Progenitor cell of endocrine pancreas (in vitro differentiated cells): ENCODE measurements at regions not wholly inside any gene's neighbourhood (a gene's known extent, or its start where the extent isn't known, plus 50 kb on each side); places are given as distances from the start of the nearest gene placed in this dataset.
A peak's percentile ranks its signal among the peaks of the same experiment; 100 is the strongest.

Experiments
- DNase-seq: peaks from one replicate; pipeline ENCODE4 v3.0.0; 2021; ENCODE audit warnings: low spot score; ENCODE audit not compliant: unreplicated experiment
- H3K27ac Mint-ChIP-seq: 2 replicates; pipeline ENCODE4 v1.8.0; 2021; ENCODE audit warnings: mild to moderate bottlenecking, moderate library complexity, mixed read lengths
- H3K27me3 Mint-ChIP-seq: 2 replicates; pipeline ENCODE4 v1.8.0; 2021; ENCODE audit warnings: mixed read lengths
- H3K36me3 Mint-ChIP-seq: 2 replicates; pipeline ENCODE4 v1.8.0; 2022; ENCODE audit warnings: mixed read lengths; ENCODE audit not compliant: insufficient read depth
- H3K4me1 Mint-ChIP-seq: 2 replicates; pipeline ENCODE4 v1.8.0; 2021; ENCODE audit warnings: low read depth, mixed read lengths
- H3K4me3 Mint-ChIP-seq: 2 replicates; pipeline ENCODE4 v1.8.0; 2021; ENCODE audit warnings: low read depth, mild to moderate bottlenecking, moderate library complexity, mixed read lengths
- H3K9me3 Mint-ChIP-seq: 2 replicates; pipeline ENCODE4 v1.8.0; 2021; ENCODE audit warnings: low read depth, mixed read lengths
- CTCF ChIP-seq: fragments of 200-600 bp; sonication (generic); IDR thresholded peaks from one replicate; pipeline ENCODE4 v1.5.0; 2021; ENCODE audit warnings: antibody characterized with exemption, mild to moderate bottlenecking; ENCODE audit not compliant: unreplicated experiment

DNA sequence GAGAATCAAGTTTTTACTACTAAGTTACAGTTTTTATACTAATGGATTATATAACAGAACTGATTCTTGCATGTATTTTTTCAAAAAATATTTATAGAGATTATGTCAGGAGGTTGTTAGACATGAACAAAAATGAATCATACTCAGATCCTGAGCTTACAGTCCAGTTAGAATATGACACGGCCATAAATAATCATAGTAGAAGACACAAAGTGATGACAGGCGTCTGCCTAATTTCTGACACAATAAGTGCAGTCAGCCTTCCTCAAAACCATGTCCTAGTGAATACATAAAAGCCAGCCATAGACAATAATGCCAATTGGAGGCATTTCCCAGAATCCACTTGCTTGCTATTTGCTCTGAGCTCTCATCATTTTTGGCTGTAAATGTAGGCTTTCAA, 81.7 kb upstream of the POU1F1 start:
- Mint-ChIP-seq H3K4me3 (no peak overlapping the region), H3K4me1 (peaks cover 10% of the 10 kb centered on the region), H3K36me3 (no peaks in the 10 kb centered on the region), H3K27me3 (no peaks in the 10 kb centered on the region), H3K27ac (no peak overlapping the region), H3K9me3 (no peaks in the 10 kb centered on the region)
- no peak for DNase-seq
- TF ChIP-seq CTCF: no peak

DNA sequence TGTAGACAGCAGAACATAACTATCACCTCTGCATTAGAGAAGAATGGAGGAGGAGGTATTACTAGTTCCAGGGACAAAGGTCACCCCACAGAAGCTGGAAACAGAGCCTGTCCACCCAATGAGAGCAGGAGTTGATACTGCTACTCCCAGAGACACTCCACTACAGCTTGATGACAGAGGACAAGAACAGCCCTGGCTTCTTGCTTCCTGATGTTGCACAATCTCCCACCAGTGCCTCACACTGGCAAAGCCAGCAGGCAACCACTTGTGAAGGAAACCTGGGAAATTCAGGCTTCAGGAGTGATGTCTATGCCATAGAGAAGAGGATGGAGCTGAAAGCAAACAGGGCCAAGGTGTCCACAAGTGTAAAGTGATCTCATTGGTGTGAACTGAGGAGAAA, 78.0 kb upstream of the POU1F1 start:
- no peaks in the 10 kb centered on the region for H3K36me3 Mint-ChIP-seq
- no peak overlapping the region for H3K4me3 Mint-ChIP-seq
- TF ChIP-seq CTCF: no peak
- no peak for DNase-seq
- no peaks in the 10 kb centered on the region for H3K9me3 Mint-ChIP-seq
- peaks cover 16% of the 10 kb centered on the region for H3K4me1 Mint-ChIP-seq
- no peak overlapping the region for H3K27ac Mint-ChIP-seq
- no peaks in the 10 kb centered on the region for H3K27me3 Mint-ChIP-seq

GRCh38 chr3:87351937-87352336, 75.6 kb upstream of the POU1F1 start:
- Mint-ChIP-seq H3K9me3 (no peaks in the 10 kb centered on the region), H3K36me3 (no peaks in the 10 kb centered on the region), H3K27ac (no peak overlapping the region), H3K4me3 (no peak overlapping the region), H3K4me1 (peaks cover 16% of the 10 kb centered on the region), H3K27me3 (no peaks in the 10 kb centered on the region)
- TF ChIP-seq CTCF: no peak
- no peak for DNase-seq

- Mint-ChIP-seq H3K27ac (no peak overlapping the region), H3K4me1 (peaks cover 16% of the 10 kb centered on the region), H3K4me3 (no peak overlapping the region), H3K27me3 (no peaks in the 10 kb centered on the region), H3K9me3 (no peaks in the 10 kb centered on the region), H3K36me3 (no peaks in the 10 kb centered on the region)
- DNase-seq: no peak
- peak; percentile 98 for TF ChIP-seq CTCF
Measured at GRCh38 chr3:87350367-87351199, 74.2 kb upstream of the POU1F1 start.

DNA sequence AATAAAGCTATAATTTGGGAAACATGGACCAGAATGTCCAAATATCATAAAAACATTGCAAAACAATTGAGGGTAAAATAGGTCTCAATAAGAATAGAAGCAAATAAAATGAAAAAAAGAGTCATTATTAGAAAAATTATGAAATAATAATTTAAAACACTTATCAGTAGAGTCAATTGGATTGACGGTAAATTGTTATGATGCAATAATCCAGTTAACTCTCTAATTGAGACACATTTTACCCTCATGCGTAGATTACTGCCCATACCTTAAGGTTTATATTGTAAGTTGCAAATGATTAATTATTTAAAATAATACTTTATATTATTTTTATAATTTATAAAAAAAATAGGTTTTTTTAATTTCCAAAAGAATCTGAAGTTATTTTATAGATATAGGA, 73.4 kb upstream of the POU1F1 start:
- TF ChIP-seq CTCF: no peak
- H3K4me3 Mint-ChIP-seq: no peak overlapping the region
- DNase-seq: no peak
- H3K36me3 Mint-ChIP-seq: no peaks in the 10 kb centered on the region
- peaks cover 4% of the 10 kb centered on the region for H3K9me3 Mint-ChIP-seq
- H3K27ac Mint-ChIP-seq: no peak overlapping the region
- H3K27me3 Mint-ChIP-seq: no peaks in the 10 kb centered on the region
- H3K4me1 Mint-ChIP-seq: peaks cover 16% of the 10 kb centered on the region
